H7 (cell line): ENCODE measurements at regions not wholly inside any gene's neighbourhood (a gene's known extent, or its start where the extent isn't known, plus 50 kb on each side); places are given as distances from the start of the nearest gene placed in this dataset.
"Not testable (repeated sequence)": the region's sequence is repeated elsewhere in the genome, so short reads cannot be mapped to it uniquely, and the experiment has no call there.

Experiments used
- DNase-seq: peaks from one replicate; pipeline ENCODE4 v3.0.0; 2012
- H3K27me3 ChIP-seq: 2 replicates; pipeline ENCODE4 v1.6.0; 2011; ENCODE audit warnings: mild to moderate bottlenecking, low read length; ENCODE audit not compliant: control insufficient read depth, insufficient read depth
- H3K36me3 ChIP-seq: replicated peaks from 2 replicates; pipeline ENCODE4 v1.5.1; 2011; ENCODE audit warnings: low read length; ENCODE audit not compliant: control insufficient read depth, insufficient read depth
- H3K4me3 ChIP-seq: 2 replicates; pipeline ENCODE4 v1.5.1; 2011; ENCODE audit warnings: low read depth, mild to moderate bottlenecking, control low read depth, low read length, moderate library complexity; ENCODE audit not compliant: insufficient read depth

DNA sequence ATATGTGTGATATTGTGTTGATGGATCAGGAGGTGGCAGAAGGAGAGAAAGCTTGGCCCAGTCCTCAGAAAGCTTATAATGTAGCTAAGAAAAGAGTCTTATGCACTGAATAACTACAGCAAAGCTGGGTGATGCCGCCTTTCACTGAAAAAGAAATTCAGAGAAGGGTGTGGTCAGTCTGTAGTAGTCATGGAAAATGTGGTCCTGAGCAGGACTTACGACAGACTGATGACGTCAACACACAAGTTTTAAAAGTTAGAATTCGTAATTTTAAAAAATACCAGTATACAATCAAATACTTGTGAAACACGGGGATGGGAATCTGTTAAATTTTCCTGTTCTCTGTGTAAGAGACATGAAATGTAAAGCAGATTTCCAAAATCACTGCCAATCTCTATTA is 87.0 kb upstream of the RAPGEF2 start:
- Histone ChIP-seq H3K4me3 (no peak overlapping the region), H3K36me3 (no peaks in the 10 kb centered on the region), H3K27me3 (peaks cover 1% of the 10 kb centered on the region; the same call in 1 of the 2 replicates)
- no peak for DNase-seq

DNA sequence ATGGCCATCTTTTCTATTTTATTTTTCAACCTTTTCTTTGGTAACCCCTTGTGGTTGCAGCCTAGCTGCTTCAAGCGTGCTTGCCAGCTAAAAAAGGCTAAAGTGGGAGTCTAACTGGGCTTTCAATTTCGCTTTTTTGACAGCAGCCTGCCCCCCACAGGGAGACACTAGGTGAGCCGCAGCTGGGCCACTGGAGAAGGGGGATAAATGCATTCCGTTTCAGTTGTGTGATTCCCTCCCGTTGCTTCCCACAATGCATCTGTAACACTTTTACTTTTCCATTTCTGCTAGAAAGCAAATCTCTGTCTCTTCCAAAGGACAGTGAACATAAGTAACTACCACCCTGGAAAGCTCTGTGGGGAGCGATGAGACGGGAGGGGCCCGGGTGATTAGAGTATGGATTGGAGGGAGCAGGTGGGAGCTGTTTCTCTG is 86.3 kb upstream of the RAPGEF2 start:
- peak; percentile 72 for DNase-seq
- Histone ChIP-seq H3K36me3 (no peaks in the 10 kb centered on the region), H3K4me3 (no peak overlapping the region), H3K27me3 (peaks cover 1% of the 10 kb centered on the region; the same call in 1 of the 2 replicates)

DNA sequence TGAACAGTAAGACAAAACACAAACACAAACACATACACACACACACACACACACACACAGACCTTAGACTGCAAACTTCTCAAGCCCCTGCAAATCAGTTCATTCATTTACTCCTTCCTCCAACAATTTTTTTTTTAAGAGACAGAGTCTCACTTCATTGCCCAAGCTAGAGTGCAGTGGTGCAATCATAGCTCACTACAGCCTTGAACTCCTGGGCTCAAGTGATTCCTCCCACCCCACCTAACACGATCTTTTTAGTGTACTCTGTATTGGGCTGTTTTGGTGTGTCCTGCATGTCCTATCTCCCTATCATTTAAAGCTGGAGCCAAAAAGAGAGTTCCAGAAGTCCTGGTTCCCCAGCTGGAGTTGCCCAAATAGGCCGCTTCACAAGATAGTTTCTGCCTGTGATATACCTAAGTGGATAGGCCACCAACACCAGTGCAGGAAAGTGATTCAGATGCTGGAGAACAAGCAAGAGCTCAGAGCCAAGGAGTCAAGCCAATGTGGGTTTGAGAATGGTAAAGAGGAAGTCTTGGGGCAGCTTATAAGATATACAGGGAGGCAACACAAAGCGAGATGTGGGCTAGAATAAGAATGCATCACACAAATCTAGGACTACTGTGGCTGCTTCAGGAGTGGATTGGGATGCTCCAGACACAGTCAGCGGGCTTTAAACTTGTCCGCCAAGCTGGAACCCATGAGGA is 85.4 kb upstream of the RAPGEF2 start:
- DNase-seq = no peak
- peaks cover 1% of the 10 kb centered on the region; the same call in 1 of the 2 replicates for H3K27me3 ChIP-seq
- no peak overlapping the region for H3K4me3 ChIP-seq
- H3K36me3 ChIP-seq = no peaks in the 10 kb centered on the region

DNA sequence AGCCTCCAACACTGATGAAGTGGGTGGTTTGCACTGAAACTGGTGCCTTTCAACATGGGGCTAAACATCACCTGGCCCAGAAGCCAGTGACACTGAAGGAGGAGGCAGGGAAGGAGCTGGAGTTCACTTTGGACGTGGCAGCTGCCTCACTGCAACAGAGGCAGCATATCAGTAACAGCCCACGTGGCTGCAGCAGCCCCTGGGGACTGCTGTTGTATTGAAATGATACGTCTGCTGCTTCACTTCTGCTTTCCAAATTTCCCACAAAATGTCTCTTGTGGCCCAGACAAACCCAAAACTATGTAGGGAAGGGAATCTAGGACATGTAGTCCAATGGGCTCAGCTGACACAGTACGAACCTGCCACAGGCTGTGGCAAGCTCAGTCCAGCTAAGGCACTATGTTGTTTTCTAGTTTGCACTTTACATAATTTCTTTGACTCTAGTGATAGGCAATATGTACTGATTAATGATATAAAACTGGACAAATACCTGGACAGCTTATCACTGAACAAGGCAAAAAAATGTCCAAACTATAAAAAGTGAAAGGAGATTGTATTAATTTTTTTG is 84.7 kb upstream of the RAPGEF2 start:
- no peak overlapping the region for H3K4me3 ChIP-seq
- no peaks in the 10 kb centered on the region for H3K36me3 ChIP-seq
- H3K27me3 ChIP-seq = peaks cover 1% of the 10 kb centered on the region; the same call in 1 of the 2 replicates
- DNase-seq = no peak

DNA sequence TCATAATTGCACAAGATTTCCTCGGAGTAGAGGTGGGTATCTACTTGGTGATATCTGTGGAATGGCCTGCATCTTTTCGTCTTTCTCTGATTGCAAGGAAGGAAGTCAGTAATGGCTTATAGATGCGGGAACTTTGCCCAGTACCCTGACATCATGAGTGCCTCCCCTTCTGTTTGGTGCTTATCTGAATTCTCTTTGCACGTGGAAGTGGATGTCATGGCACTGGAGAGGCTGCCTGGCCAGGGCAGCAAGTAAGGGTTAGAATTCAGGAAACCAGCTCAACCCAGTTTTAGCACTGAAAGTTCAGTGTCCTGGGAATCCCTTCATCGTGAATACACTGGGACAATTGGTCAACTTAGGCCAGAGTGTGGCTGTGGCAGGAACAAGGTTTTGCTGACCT is 83.5 kb upstream of the RAPGEF2 start:
- DNase-seq = no peak
- Histone ChIP-seq H3K36me3 (no peaks in the 10 kb centered on the region), H3K27me3 (peaks cover 1% of the 10 kb centered on the region; the same call in 1 of the 2 replicates), H3K4me3 (no peak overlapping the region)

DNA sequence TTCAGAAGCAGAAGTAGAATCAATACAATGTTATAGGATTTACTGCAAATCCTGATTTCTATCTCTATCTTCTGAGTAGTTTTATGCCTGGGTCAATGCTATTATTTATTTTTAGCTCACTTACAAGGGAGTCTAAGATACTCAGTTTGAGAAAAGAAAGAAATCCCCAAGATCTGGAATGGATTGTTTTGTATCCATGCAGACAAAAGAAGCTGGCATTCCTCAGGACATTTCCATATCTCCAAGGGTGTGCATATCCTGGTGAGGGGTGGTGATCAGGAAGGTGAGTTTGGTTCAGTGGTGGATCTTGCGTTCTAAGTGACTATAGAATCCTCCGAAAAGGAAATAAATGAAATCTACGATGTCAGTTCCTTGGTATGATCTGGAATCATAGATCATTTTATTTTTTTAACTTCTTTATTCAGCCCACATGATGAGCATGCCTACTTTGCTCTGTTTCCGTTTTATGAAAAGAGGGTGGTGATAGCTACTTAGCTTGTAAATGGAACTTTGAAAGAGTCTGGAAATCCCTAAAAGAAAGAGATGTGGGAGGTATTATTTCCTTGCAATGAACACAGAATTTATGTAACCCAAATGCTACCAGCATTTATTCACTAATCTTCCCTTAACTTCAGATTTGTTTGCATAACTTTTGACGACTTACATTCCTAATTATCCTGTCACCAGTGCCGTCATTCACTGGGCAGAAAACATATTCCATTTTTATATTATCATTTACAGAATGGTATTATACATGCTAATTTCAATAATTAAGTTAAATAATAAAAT is 81.1 kb upstream of the RAPGEF2 start:
- H3K36me3 ChIP-seq = no peaks in the 10 kb centered on the region
- H3K27me3 ChIP-seq = peaks cover 1% of the 10 kb centered on the region; the same call in 1 of the 2 replicates
- DNase-seq = peak; percentile 64
- H3K4me3 ChIP-seq = no peak overlapping the region

DNA sequence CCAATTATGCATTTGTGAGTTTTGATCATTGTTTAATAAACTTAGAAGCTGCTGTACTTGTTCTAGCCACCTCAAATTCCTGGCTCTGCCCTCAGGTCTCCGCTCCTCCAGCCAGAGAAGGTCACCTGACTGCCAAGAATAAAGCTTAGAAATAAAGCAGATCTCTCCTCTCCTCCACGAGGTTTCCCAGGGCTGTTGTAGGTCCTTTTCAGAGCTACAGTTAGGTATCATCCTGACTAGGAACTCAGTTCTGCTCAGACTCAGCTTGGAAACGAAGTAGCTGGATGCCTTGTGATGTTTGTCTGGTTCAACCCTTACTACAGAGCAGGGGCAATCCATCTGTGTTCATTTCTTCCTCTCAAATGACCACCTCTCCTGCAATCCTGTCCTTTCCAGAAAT is 79.1 kb upstream of the RAPGEF2 start:
- Histone ChIP-seq H3K4me3 (no peak overlapping the region), H3K36me3 (no peaks in the 10 kb centered on the region), H3K27me3 (no peaks in the 10 kb centered on the region)
- no peak for DNase-seq

DNA sequence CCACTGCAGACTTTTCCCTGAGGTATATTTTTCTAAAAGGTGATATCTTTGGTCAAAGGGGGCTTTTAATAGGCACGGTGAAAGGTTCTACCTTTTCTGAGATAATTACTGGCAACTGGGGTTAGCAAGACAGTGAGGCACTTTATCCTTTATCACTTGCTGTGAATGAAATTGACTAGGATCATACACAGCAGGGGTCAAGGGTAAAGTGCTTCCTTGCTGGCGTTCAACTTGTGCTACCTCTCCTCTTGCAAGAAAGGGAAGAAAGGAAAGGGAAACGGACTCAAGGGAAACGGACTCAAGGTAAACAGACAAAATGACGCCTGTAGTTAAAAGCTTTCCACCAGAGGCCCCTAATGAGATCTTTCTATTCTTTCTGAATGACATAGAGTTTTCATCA is 78.6 kb upstream of the RAPGEF2 start:
- Histone ChIP-seq H3K4me3 (no peak overlapping the region), H3K36me3 (no peaks in the 10 kb centered on the region), H3K27me3 (no peaks in the 10 kb centered on the region)
- DNase-seq = peak; percentile 33

DNA sequence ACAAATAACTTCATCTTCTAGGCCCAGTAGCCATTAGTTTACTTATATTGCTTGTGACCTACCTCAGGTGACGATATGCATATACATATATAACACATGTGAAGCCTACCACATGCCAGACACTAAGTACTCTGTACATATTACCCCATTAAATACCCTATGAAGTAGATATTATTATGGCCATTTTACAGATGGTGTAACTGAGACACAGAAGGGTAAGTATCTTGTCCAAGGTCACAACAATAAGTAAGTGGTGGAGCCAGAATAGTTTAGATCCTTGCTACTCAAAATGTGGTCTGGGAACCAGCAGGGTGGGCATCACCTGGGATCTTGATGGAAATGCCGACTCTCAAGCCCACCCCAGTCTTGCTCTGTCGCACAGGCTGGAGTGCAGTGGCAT is 78.1 kb upstream of the RAPGEF2 start:
- no peak overlapping the region for H3K4me3 ChIP-seq
- H3K27me3 ChIP-seq = no peaks in the 10 kb centered on the region
- no peak for DNase-seq
- no peaks in the 10 kb centered on the region for H3K36me3 ChIP-seq

DNA sequence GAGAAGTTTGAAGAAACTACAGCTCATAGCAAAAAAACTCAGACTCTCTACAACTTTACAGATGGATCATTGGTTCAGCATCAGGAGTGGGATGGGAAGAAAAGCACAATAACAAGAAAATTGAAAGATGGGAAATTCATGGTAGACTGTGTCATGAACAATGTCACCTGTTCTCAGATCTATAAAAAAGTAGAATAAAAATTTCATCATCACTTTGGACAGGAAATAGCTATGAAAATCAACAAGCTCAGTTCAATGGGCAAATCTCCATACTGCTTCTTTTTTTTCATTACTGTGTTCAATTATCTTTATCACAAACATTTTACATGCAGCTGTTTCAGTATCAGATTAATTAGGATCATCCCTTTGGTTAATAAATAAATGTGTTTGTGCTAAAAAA is 76.5 kb upstream of the RAPGEF2 start:
- H3K4me3 ChIP-seq = no peak overlapping the region
- H3K36me3 ChIP-seq = no peaks in the 10 kb centered on the region
- DNase-seq = no peak
- no peaks in the 10 kb centered on the region for H3K27me3 ChIP-seq

DNA sequence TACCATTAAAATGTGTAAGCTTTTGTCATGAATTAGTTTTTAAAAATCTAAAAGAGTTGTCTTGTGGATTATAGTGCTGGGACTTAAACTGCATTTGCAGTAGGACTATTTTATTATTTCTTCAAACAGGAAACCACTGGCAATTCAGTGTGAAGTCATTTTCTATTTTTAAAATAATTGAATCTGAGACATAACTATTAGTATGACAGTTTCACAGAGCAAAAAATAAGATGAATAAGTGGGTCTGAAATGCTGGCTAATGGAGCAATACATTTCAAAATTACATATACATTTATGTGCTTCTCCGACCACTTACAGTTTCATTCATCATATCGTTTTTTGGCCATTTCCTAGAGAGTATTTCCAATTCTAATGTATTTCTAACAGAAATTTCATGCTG is 75.3 kb upstream of the RAPGEF2 start:
- DNase-seq = no peak
- no peak overlapping the region for H3K4me3 ChIP-seq
- no peaks in the 10 kb centered on the region for H3K36me3 ChIP-seq
- H3K27me3 ChIP-seq = no peaks in the 10 kb centered on the region

DNA sequence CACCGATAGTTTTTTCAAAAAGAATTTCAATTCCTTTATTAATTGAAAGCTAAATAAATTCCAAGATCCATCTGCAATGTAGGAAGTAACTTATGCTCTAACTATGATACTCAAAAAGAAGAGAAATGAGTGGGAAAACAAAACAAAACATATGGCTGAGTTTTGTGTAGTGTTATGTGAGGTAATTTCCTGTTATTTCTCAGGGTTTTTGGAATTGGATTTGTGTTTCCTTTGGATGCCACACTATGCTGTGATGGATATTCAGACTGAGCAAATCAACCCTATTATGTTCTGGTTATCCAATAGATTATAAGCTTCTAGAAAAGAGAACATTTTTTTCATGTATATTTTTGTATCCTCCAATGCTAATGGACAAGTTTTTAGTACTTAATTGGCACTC is 73.4 kb upstream of the RAPGEF2 start:
- H3K27me3 ChIP-seq = no peaks in the 10 kb centered on the region
- DNase-seq = no peak
- H3K36me3 ChIP-seq = no peaks in the 10 kb centered on the region

DNA sequence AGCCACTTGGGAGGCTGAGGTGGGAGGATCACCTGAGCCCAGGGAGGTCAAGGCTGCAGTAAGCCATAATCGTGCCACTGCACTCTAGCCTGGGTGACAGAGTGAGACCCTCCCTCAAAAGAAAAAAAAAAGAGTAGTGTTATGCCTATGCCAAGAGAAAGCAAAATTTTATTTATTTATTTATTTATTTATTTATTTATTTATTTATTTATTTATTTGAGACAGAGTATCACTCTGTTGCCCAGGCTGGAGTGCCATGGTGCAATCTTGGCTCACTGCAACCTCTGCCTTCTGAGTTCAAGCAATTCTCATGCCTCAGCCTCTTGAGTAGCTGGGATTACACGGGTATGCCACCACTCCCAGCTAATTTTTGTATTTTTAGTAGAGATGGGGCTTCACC is 72.6 kb upstream of the RAPGEF2 start:
- DNase-seq, H3K27me3 ChIP-seq, H3K4me3 ChIP-seq, H3K36me3 ChIP-seq: not testable (repeated sequence)

More for the DNA sequence above, 73.4 kb upstream of the RAPGEF2 start:
- H3K4me3 ChIP-seq = no peak overlapping the region

DNA sequence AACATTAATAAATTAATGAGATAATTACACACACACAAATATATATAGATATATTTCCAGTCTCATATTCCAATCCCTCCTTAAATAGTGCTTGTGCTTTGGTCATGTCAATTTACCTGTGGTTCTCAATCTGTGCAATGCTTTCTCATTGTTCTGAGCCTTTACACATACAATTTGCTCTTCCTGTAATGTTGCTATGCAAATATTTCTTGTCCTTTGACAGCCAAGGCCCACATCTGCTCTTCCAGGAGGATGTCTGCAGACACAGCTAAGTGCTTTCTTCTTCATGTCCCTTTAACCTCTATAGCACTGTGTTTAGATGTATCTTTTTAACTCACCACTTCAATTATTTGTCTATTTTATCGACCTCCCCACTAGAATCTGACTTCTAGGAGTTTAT is 67.3 kb upstream of the RAPGEF2 start:
- no peaks in the 10 kb centered on the region for H3K36me3 ChIP-seq
- DNase-seq = no peak

DNA sequence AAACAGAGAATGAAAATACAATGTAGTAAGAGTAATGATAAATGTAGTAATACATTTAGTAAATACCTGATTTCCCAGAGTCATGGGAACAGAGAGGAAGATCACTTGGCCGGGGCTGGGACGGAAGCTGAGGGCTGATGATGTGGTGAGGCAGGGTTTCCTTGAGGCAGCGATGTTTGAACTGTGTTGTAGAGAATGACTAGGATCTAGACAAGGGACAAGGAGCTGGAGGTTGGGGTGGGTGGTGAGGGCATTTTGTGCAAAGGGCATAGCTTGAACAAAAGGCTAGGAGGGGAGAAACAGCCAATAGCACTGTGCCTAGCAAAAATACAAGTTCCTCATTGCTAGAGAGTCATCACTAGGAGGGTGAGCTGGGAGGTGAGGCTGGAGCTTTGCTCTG is 64.3 kb upstream of the RAPGEF2 start:
- Histone ChIP-seq H3K27me3 (no peaks in the 10 kb centered on the region), H3K36me3 (no peaks in the 10 kb centered on the region), H3K4me3 (no peak overlapping the region)
- DNase-seq = no peak

More for the DNA sequence above, 67.3 kb upstream of the RAPGEF2 start:
- H3K4me3 ChIP-seq = no peak overlapping the region
- H3K27me3 ChIP-seq = no peaks in the 10 kb centered on the region
